ENCODE measurements at regions not wholly inside any gene's neighbourhood (a gene's known extent, or its start where the extent isn't known, plus 50 kb on each side); places are given as distances from the start of the nearest gene placed in this dataset.

- TF ChIP-seq CREB1 (IDR thresholded peaks at IDR 0.05) (no peak), EZH2 (IDR thresholded peaks at IDR 0.05; ENCODE audit: low read depth, low read length, severe bottlenecking) (no peak), MAFK (IDR thresholded peaks at IDR 0.05; ENCODE audit: low read depth, low read length) (no peak), POLR2A (IDR thresholded peaks at IDR 0.05; ENCODE audit: control extremely low read depth in 1 of 2, low read depth in 2 of 2, low read length in 2 of 2) (no peak), JUN (IDR thresholded peaks at IDR 0.05; ENCODE audit: low read depth, low read length) (no peak), HDAC6 (IDR thresholded peaks at IDR 0.05; ENCODE audit: low read depth, low read length) (no peak), CEBPB (IDR thresholded peaks at IDR 0.05; ENCODE audit: low read depth, low read length) (no peak)
Measured at GRCh38 chr6:159105716-159106115, 60.9 kb upstream of the TAGAP start.

Data from H1 (cell line).